Thyroid gland (tissue), 4 donors: ENCODE measurements at regions not wholly inside any gene's neighbourhood (a gene's known extent, or its start where the extent isn't known, plus 50 kb on each side); places are given as distances from the start of the nearest gene placed in this dataset.

Experiments used
- POLR2A ChIP-seq, 2 donors: fragments of 450-650 bp; IDR thresholded peaks; one replicate each; pipeline ENCODE4 v1.6.1; 2017; ENCODE audit warnings: antibody characterized with exemption in 2 of 2, mild to moderate bottlenecking in 2 of 2, moderate library complexity in 1 of 2
- TF ChIP-seq, protein P1 (sequence below), 6 experiments: fragments of 200-600 bp in 3 of 6; fragments of 450-650 bp in 3 of 6; sonication (generic) in 3 of 6; IDR thresholded peaks; one replicate each; pipeline ENCODE4 v1.5.1; 2016 to 2019; ENCODE audit warnings: antibody characterized with exemption in 6 of 6, mild to moderate bottlenecking in 2 of 6, inconsistent platforms in 1 of 6, moderate library complexity in 1 of 6

DNA sequence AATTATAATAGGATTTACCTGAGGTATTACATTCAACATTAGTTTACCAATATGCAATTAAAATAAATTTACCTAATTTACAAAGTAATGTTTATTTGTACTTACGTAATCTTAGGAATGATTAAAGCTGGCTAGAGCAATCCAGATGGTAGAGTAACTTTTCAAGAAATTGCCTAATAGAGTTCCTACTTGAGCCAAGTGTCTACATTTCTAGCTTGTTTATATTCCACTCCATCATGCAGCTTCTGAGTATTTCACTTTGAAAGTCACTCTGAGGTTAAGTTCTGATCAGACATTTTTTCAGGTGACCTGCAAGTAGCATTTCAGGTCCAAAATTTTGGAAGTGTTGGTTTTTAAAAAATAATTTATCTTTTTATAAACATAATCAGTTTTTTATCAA, 1080.7 kb downstream of the TRHDE start:
- TF ChIP-seq, protein P1, sequence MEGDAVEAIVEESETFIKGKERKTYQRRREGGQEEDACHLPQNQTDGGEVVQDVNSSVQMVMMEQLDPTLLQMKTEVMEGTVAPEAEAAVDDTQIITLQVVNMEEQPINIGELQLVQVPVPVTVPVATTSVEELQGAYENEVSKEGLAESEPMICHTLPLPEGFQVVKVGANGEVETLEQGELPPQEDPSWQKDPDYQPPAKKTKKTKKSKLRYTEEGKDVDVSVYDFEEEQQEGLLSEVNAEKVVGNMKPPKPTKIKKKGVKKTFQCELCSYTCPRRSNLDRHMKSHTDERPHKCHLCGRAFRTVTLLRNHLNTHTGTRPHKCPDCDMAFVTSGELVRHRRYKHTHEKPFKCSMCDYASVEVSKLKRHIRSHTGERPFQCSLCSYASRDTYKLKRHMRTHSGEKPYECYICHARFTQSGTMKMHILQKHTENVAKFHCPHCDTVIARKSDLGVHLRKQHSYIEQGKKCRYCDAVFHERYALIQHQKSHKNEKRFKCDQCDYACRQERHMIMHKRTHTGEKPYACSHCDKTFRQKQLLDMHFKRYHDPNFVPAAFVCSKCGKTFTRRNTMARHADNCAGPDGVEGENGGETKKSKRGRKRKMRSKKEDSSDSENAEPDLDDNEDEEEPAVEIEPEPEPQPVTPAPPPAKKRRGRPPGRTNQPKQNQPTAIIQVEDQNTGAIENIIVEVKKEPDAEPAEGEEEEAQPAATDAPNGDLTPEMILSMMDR (IDR thresholded peaks at IDR 0.05): no peak
- no peak for TF ChIP-seq POLR2A (IDR thresholded peaks at IDR 0.05)
